A673 (cell line): ENCODE measurements at regions not wholly inside any gene's neighbourhood (a gene's known extent, or its start where the extent isn't known, plus 50 kb on each side); places are given as distances from the start of the nearest gene placed in this dataset.

Experiments used
- CTCF ChIP-seq: fragments of 300-800, 200-600 bp; sonication (generic); conservative IDR thresholded peaks from 2 replicates; pipeline ENCODE4 v1.5.1; 2017; ENCODE audit warnings: low read depth, mild to moderate bottlenecking, antibody characterized with exemption, low read length, moderate library complexity, mixed read lengths
- EZH2 ChIP-seq: fragments of 200-600 bp; sonication (generic); IDR thresholded peaks from 2 replicates; pipeline ENCODE4 v1.6.1; 2017; ENCODE audit warnings: borderline replicate concordance, low read depth, mild to moderate bottlenecking, mixed read lengths, antibody characterized with exemption, low read length; ENCODE audit not compliant: poor library complexity, severe bottlenecking

- no peak for TF ChIP-seq CTCF
- TF ChIP-seq EZH2 = no peak
Observed at GRCh38 chr16:64445245-64445644, 676.6 kb downstream of the CDH11 start.
